ENCODE measurements at regions not wholly inside any gene's neighbourhood (a gene's known extent, or its start where the extent isn't known, plus 50 kb on each side); places are given as distances from the start of the nearest gene placed in this dataset.
"Not testable (repeated sequence)": the region's sequence is repeated elsewhere in the genome, so short reads cannot be mapped to it uniquely, and the experiment has no call there.

DNA sequence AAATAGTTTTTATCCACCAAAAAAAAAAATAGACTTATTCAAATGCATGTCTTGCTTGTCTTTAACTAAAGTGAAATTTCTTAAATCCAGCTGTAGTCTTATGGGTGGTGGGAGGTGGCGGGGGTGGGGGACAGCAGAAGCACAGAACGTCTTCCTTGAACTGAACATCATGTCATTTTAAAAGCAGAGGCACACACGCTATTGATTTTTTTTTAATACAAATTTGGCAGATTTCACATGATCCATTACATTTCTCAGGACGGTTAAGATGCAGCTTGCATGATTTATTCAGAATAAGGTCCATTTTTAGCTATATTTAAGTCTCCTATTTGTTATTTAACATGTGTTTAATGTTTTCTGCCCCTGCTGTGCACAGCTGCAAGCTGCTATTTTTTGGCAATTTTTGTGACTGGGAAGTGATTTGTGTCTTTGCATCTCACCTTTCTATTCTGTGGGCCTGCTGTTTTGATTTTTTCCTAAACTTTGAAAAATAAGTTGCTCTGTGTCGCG lies 274.0 kb downstream of the TSHZ3 start:
- no peak for DNase-seq

- DNase-seq, result no peak
Measured at GRCh38 chr19:31074199-31075125, 274.8 kb downstream of the TSHZ3 start.

- no peak for DNase-seq
Measured at GRCh38 chr19:31073485-31074198, 275.6 kb downstream of the TSHZ3 start.

GRCh38 chr19:31072451-31072850 lies 276.8 kb downstream of the TSHZ3 start:
- no peak for DNase-seq

GRCh38 chr19:31071136-31071855 lies 277.9 kb downstream of the TSHZ3 start:
- DNase-seq, result no peak

GRCh38 chr19:31070146-31071065 lies 278.8 kb downstream of the TSHZ3 start:
- no peak for DNase-seq

GRCh38 chr19:31068268-31068667 lies 281.0 kb downstream of the TSHZ3 start:
- DNase-seq, result no peak

GRCh38 chr19:31066385-31066784 lies 282.9 kb downstream of the TSHZ3 start:
- no peak for DNase-seq

DNA sequence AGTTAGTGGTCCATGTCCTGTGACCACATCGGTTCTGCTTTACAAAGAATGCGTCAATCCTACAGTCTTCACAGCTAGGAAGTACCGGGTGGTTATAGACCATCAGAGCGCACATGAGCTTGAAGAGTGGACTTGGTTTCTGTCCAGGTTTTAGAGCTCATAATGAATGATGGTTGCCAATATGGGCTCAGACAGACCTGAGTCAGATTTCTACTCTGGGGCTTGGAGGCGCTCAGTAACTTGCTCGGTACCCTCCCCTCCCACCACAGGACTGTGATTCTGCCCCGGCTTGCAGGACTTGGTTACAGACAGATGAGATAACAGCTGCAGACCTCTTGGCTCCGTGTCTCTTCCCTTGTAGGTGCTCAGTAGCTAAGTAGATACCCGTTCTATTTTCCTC lies 284.7 kb downstream of the TSHZ3 start:
- DNase-seq, result no peak

DNA sequence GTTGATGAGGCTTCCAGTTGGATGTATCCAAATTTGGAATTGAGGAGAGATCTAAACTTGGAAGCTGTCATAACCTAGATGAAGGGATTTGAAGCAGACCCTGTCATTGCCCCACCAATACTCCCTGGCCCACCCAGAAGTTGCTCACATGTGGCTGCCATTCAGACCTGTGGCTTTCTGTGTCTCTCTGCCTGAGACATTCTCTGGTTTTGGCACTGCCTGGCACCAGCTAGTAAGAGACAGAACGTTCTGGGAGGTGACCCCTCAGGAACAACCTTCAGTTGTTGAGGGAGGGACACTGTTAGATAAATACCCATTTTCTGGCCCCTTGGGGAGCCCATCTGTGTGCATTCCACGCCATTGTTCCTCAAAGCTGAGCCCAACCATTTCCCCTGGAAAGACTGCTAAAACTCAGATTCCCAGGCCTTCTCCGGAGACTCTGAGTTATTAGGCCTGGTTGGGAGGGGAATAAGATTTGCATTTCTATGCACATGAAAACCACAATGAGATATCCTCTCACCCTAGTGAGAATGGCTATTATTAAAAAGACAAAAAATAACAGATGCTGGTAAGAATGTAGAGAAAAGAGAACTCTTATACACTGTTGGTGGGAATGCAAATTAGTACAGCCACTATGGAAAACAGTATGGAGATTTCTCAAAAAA lies 290.4 kb downstream of the TSHZ3 start:
- no peak for DNase-seq

DNA sequence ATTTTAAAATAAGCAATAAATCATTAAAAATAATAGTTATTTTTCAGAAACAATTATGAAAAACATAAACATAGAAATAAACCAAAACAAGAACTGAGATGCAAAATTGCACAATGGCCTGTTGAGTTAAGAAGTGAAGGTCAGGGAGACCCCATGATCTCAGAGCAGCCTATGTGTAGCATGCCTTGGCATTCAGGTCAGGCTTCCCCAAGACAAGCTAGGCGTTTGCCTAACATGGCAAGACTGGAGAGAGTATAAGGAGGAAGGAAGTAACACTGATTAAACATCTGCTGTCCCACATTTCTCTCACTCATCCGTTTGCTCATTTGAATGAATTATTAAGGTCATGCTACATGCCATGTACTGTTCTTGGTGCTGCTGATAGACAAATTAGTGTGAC lies 291.8 kb downstream of the TSHZ3 start:
- no peak for DNase-seq

- DNase-seq, result no peak
Measured at GRCh38 chr19:31055454-31055853, 293.8 kb downstream of the TSHZ3 start.

GRCh38 chr19:31054430-31054829 lies 294.8 kb downstream of the TSHZ3 start:
- peak; percentile 32 for DNase-seq

GRCh38 chr19:31049431-31049830 lies 299.8 kb downstream of the TSHZ3 start:
- DNase-seq, result no peak

- no peak for DNase-seq
Measured at GRCh38 chr19:31046024-31046423, 303.2 kb downstream of the TSHZ3 start.

- DNase-seq, result no peak
Measured at GRCh38 chr19:31041461-31041860, 307.8 kb downstream of the TSHZ3 start.

DNA sequence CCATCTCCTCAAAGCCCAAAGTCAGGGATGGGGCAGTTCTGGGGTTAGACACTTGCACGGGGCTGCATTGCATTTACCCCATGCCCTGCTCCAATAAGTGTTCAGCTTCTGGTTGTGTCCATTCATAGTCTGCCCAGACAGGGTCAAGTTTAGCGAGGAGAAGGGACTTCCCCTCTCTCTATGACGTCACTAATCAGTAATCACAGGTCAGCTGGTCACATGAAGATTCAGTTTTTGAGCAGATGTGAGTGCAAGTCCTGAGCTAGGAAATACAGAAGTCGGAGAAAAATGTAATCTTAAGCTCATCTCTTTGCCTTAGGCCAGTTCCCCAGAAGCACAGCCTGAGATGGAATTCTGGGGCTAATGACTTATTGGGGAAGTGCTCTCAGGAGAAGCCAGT lies 310.1 kb downstream of the TSHZ3 start:
- DNase-seq, result no peak

DNA sequence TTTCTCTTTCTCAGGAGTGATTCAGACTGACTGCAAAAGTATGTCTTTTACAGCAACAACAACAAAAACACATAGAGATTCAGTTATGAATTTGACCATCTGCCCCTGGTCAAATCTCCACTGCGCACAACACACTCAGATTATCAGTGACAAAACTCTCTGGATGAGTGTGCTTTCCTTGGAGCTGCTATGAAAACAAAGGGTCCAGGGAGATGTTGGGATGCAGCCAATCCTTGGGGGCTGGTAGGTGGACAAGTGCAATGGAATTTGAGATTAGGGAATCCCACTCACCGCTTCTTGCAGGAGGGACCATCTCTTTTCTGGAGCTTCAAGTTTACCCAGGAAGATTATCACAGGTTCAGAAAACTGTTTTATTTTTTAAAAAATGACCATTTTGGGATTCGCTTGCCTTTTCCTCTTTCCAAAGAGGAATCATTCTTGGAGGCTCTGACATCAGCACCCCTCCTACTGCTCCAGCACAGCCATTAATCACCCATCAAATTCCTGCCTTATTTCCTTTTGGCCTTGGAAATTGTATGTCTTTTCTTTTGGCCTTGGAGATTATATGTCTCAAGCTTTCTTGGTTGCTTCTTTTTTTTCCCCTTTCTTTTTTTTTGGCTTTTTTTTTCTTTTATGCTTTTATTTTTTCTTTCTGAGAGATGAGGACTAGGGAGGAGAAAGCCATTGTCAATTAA lies 311.8 kb downstream of the TSHZ3 start:
- no peak for DNase-seq

- not testable (repeated sequence) for DNase-seq
Measured at GRCh38 chr19:31031455-31031854, 317.8 kb downstream of the TSHZ3 start.

DNA sequence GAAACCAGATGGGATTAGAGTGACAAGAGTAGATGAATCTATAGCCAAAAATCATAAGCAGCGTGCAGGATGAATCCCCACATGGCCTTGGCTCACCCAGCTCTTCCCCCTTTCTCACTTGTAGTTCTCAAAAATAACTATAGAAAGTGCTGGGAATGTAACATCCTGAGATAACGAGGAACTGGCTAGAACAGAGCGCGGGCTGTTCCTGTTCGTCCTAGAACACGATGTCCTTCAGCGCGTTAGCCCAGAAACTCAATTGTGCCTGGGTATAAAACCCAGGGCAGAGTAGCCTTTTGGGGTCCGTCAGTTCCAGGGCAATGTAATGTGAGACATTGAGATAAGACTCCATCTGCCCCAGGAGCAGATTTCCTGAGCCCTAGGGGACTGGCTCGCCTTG lies 326.2 kb downstream of the TSHZ3 start:
- DNase-seq, result no peak

- no peak for DNase-seq
Measured at GRCh38 chr19:31018936-31019335, 330.3 kb downstream of the TSHZ3 start.

Data from hematopoietic multipotent progenitor cell treated with erythropoietin and hydrocortisone succinate and interleukin-3 and kit ligand, for 6 days (in vitro differentiated cells).